IMR-90 (cell line): ENCODE measurements at regions not wholly inside any gene's neighbourhood (a gene's known extent, or its start where the extent isn't known, plus 50 kb on each side); places are given as distances from the start of the nearest gene placed in this dataset.

Experiments used
- ATAC-seq: fragments of 200-7000 bp; cut with Tn5 transposase; 2 replicates; pipeline ENCODE4 v1.9.1; 2020; ENCODE audit warnings: low read depth, mild to moderate bottlenecking, moderate library complexity
- BruUV-seq: library from RNA; stranded (reverse); fragments of 400-500 nt; replicated peaks from 2 replicates; lab custom pipeline; 2021; lab: Mats Ljungman, UMichigan
- CTCF ChIA-PET: fragments of 300-600 bp; formaldehyde crosslinking; extraction: SDS; loops from one replicate; lab custom pipeline; 2021; ENCODE audit warnings: antibody characterized with exemption; lab: Yijun Ruan, JAX
- POLR2A ChIA-PET: fragments of 300-600 bp; sonication (Branson Sonifier 250); formaldehyde crosslinking; loops from one replicate; lab custom pipeline; 2022; ENCODE audit warnings: antibody characterized with exemption; ENCODE audit not compliant: unreplicated experiment; lab: Charles Lee
- DNase-seq: peaks from one replicate; pipeline ENCODE4 v3.0.0; 2013
- H2AFZ ChIP-seq: replicated peaks from 2 replicates; pipeline ENCODE3; 2013; ENCODE audit warnings: low read length, mild to moderate bottlenecking; ENCODE audit not compliant: poor library complexity
- H2AK5ac ChIP-seq: 2 replicates; pipeline ENCODE4 v1.6.1; 2013; ENCODE audit warnings: low read depth, low read length, inconsistent platforms
- H2AK9ac ChIP-seq: replicated peaks from 2 replicates; pipeline ENCODE3; 2013; ENCODE audit warnings: mild to moderate bottlenecking, low read depth, low read length, moderate library complexity; ENCODE audit not compliant: poor library complexity
- H2BK120ac ChIP-seq: 2 replicates; pipeline ENCODE4 v1.6.1; 2013; ENCODE audit warnings: low read depth, low read length, inconsistent platforms
- H2BK15ac ChIP-seq: 3 replicates; pipeline ENCODE4 v1.6.1; 2013; ENCODE audit warnings: low read depth, low read length, inconsistent platforms
- H2BK20ac ChIP-seq: 2 replicates; pipeline ENCODE4 v1.6.1; 2013; ENCODE audit warnings: low read depth, mild to moderate bottlenecking, inconsistent platforms, low read length, moderate library complexity
- H2BK5ac ChIP-seq: 2 replicates; pipeline ENCODE4 v1.6.1; 2013; ENCODE audit warnings: mild to moderate bottlenecking, low read depth, low read length, inconsistent platforms; ENCODE audit not compliant: poor library complexity, severe bottlenecking
- H3K14ac ChIP-seq: replicated peaks from 2 replicates; pipeline ENCODE4 v1.6.1; 2013; ENCODE audit warnings: low read depth, low read length, inconsistent platforms
- H3K18ac ChIP-seq: 2 replicates; pipeline ENCODE4 v1.6.1; 2013; ENCODE audit warnings: low read depth, low read length, control low read depth
- H3K23ac ChIP-seq: 2 replicates; pipeline ENCODE4 v1.6.1; 2013; ENCODE audit warnings: low read depth, low read length, inconsistent platforms
- H3K27ac ChIP-seq: 2 replicates; pipeline ENCODE4 v1.5.1; 2013; ENCODE audit warnings: mild to moderate bottlenecking, control low read depth, low read length; ENCODE audit not compliant: insufficient read depth
- H3K27me3 ChIP-seq: 2 replicates; pipeline ENCODE4 v1.6.1; 2013; ENCODE audit warnings: low read length; ENCODE audit not compliant: control insufficient read depth, insufficient read depth
- H3K36me3 ChIP-seq: 2 replicates; pipeline ENCODE4 v1.6.1; 2013; ENCODE audit warnings: low read length, mixed read lengths; ENCODE audit not compliant: control insufficient read depth, insufficient read depth
- H3K4ac ChIP-seq: 2 replicates; pipeline ENCODE4 v1.6.1; 2013; ENCODE audit warnings: low read depth, low read length, inconsistent platforms
- H3K4me1 ChIP-seq: 2 replicates; pipeline ENCODE4 v1.6.1; 2013; ENCODE audit warnings: low read length, mixed read lengths; ENCODE audit not compliant: control insufficient read depth, insufficient read depth
- H3K4me2 ChIP-seq: 2 replicates; pipeline ENCODE4 v1.6.1; 2013; ENCODE audit warnings: low read depth, mild to moderate bottlenecking, control low read depth, low read length, moderate library complexity
- H3K4me3 ChIP-seq: 2 replicates; pipeline ENCODE4 v1.5.1; 2013; ENCODE audit warnings: low read depth, mild to moderate bottlenecking, control low read depth, low read length, moderate library complexity; ENCODE audit not compliant: insufficient read depth
- H3K56ac ChIP-seq: 2 replicates; pipeline ENCODE4 v1.6.1; 2013; ENCODE audit warnings: low read length, inconsistent platforms; ENCODE audit not compliant: insufficient read depth; ENCODE audit errors: extremely low read depth
- H3K79me1 ChIP-seq, 2 experiments: 2 replicates each; pipeline ENCODE4 v1.6.1; 2013; ENCODE audit warnings: low read length in 2 of 2, inconsistent platforms in 1 of 2, low read depth in 1 of 2
- H3K9ac ChIP-seq: 2 replicates; pipeline ENCODE4 v1.6.1; 2013; ENCODE audit warnings: low read depth, low read length, control low read depth
- H3K9me1 ChIP-seq: 2 replicates; pipeline ENCODE4 v1.6.1; 2013; ENCODE audit warnings: low read length, inconsistent platforms; ENCODE audit not compliant: insufficient read depth
- H3K9me3 ChIP-seq: 2 replicates; pipeline ENCODE4 v1.6.1; 2013; ENCODE audit warnings: low read length; ENCODE audit not compliant: control insufficient read depth, insufficient read depth
- H4K20me1 ChIP-seq: 2 replicates; pipeline ENCODE4 v1.6.1; 2013; ENCODE audit warnings: low read length, inconsistent platforms; ENCODE audit not compliant: insufficient read depth
- H4K5ac ChIP-seq: 2 replicates; pipeline ENCODE4 v1.6.1; 2013; ENCODE audit warnings: mild to moderate bottlenecking, low read depth, low read length, control low read depth
- H4K8ac ChIP-seq, 2 experiments: 2 replicates each; pipeline ENCODE4 v1.6.1; 2013; ENCODE audit warnings: low read depth in 2 of 2, low read length in 2 of 2, control low read depth in 1 of 2, inconsistent platforms in 1 of 2
- H4K91ac ChIP-seq: 2 replicates; pipeline ENCODE4 v1.6.1; 2013; ENCODE audit warnings: low read depth, low read length, inconsistent platforms; ENCODE audit not compliant: insufficient read depth
- CEBPB ChIP-seq: IDR thresholded peaks from 2 replicates; pipeline ENCODE4 v1.6.1; 2012; ENCODE audit warnings: low read depth, low read length, improper control_type of control experiment
- CHD1 ChIP-seq: IDR thresholded peaks from 2 replicates; pipeline ENCODE4 v1.6.1; 2012; ENCODE audit warnings: low read depth, low read length, improper control_type of control experiment
- CTCF ChIP-seq: conservative IDR thresholded peaks from 2 replicates; pipeline ENCODE4 v1.5.1; 2012; ENCODE audit warnings: mild to moderate bottlenecking, low read depth, low read length, improper control_type of control experiment
- ELK1 ChIP-seq: fragments of 150-350 bp; IDR thresholded peaks from 2 replicates; pipeline ENCODE4 v1.6.1; 2016; ENCODE audit warnings: low read depth, mild to moderate bottlenecking, low read length, moderate library complexity, borderline replicate concordance
- MAFK ChIP-seq: IDR thresholded peaks from 2 replicates; pipeline ENCODE4 v1.6.1; 2012; ENCODE audit warnings: low read depth, low read length, improper control_type of control experiment
- MAZ ChIP-seq: IDR thresholded peaks from 2 replicates; pipeline ENCODE4 v1.6.1; 2012; ENCODE audit warnings: low read depth, mild to moderate bottlenecking, low read length, improper control_type of control experiment, moderate library complexity, borderline replicate concordance
- NFE2L2 ChIP-seq: fragments of 150-350 bp; IDR thresholded peaks from 2 replicates; pipeline ENCODE4 v1.6.1; 2016; ENCODE audit warnings: low read depth, mild to moderate bottlenecking, low read length
- RFX5 ChIP-seq: IDR thresholded peaks from 2 replicates; pipeline ENCODE4 v1.8.0; 2012; ENCODE audit warnings: low read depth, mild to moderate bottlenecking, low read length, moderate library complexity
- SMC3 ChIP-seq: fragments of 150-350 bp; IDR thresholded peaks from 2 replicates; pipeline ENCODE4 v1.6.1; 2016; ENCODE audit warnings: low read depth, mild to moderate bottlenecking, antibody characterized with exemption, low read length, moderate library complexity
- USF2 ChIP-seq: fragments of 150-350 bp; IDR thresholded peaks from 2 replicates; pipeline ENCODE4 v1.6.1; 2017; ENCODE audit warnings: mild to moderate bottlenecking, antibody characterized with exemption, low read length, low read depth
- WGBS, 2 experiments: methylation state at CpG; one replicate each; pipeline versions ENCODE4 v1.1.5 to v1.1.7; 2013; ENCODE audit warnings: missing lambda C conversion rate in 2 of 2; ENCODE audit not compliant: insufficient read length in 1 of 2; ENCODE audit errors: extremely low coverage in 2 of 2; 5-methylcytosine and 5-hydroxymethylcytosine counted together
- dilution Hi-C: fragments of 300-500 bp; cut with HindIII; formaldehyde crosslinking; loops from one replicate; pipeline ENCODE4 v1.14.3; 2018; ENCODE audit warnings: low sequenced_read_pairs; ENCODE audit not compliant: unreplicated experiment
- in situ Hi-C: fragments of 300-500 bp; cut with MboI; formaldehyde crosslinking; loops from 3 replicates; pipeline ENCODE4 v1.14.3; 2019; ENCODE audit warnings: low sequenced_read_pairs, inconsistent platforms, mixed read lengths
- intact Hi-C: fragments of 100-400 bp; cut with micrococcal nuclease; formaldehyde crosslinking; loops from 2 replicates; pipeline ENCODE4 v1.10.0; 2022

DNA sequence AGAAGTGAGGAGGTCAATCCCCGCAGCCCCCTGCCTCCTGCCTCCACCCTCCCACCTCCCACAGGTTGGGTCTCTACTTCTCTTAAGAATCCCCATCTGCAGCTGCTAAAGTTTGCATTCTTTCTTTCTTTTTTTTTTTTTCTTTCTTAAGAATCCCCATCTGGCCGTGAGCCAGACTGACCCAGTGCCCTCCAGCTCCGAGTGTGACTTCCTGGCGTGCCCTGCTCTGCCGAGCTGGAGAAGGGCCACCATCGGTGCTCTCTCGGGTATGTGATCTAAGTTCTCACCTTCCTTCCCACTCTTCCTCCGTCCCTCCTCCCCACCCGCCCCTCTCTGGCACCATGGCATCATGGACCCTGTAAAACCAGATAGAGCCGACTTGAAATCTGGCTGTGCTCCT lies 66.7 kb upstream of the LMO1 start:
- Histone ChIP-seq H3K9me3 (no peaks in the 10 kb centered on the region), H4K20me1 (no peaks in the 10 kb centered on the region), H2AFZ (no peak overlapping the region), H2BK120ac (no peak overlapping the region), H2AK5ac (no peak overlapping the region), H3K18ac (no peak overlapping the region), H3K36me3 (no peaks in the 10 kb centered on the region), H2AK9ac (no peak overlapping the region), H3K23ac (no peak overlapping the region), H3K79me1 (no peaks in the 10 kb centered on the region), H3K4me1 (peaks cover 3% of the 10 kb centered on the region; the same call in 1 of the 2 replicates), H2BK15ac (no peak overlapping the region), H2BK20ac (no peak overlapping the region), H4K5ac (no peak overlapping the region), H4K91ac (no peak overlapping the region), H4K8ac (no peak overlapping the region), H3K56ac (no peak overlapping the region), H3K4me2 (no peak overlapping the region), H3K27me3 (peaks cover 11% of the 10 kb centered on the region), H3K9me1 (no peaks in the 10 kb centered on the region), H3K27ac (no peak overlapping the region), H3K14ac (no peak overlapping the region), H3K4me3 (no peak overlapping the region), H3K4ac (no peak overlapping the region), H2BK5ac (no peak overlapping the region), H3K9ac (no peak overlapping the region)
- BruUV-seq, result no TSS peak
- POLR2A ChIA-PET, result no interaction called here
- no peak for ATAC-seq
- intact Hi-C loops, result no loop called here
- TF ChIP-seq NFE2L2 (no peak), SMC3 (no peak), CEBPB (no peak), ELK1 (no peak), MAFK (no peak), CHD1 (no peak), CTCF (no peak), MAZ (no peak), RFX5 (no peak), USF2 (no peak)
- dilution Hi-C loops, result no loop called here
- CTCF ChIA-PET, result interaction anchor here (0.6 kb wide), 1 partner anchor 13 kb away, joined by 3 read pairs; no protein-coding TSS in a partner anchor
- 11% methylated on average over 5 of the region's 10 CpGs; no CpG with 5 or more reads in 1 of the 2 experiments for WGBS, 2 experiments
- in situ Hi-C loops, result loop anchor here (10.0 kb wide), 1 partner anchor 234 kb away; no protein-coding TSS in a partner anchor
- DNase-seq, result no peak
